NCI-H187 treated with DMSO at 0.1 percent for 48 hours (cell line): ENCODE measurements at regions not wholly inside any gene's neighbourhood (a gene's known extent, or its start where the extent isn't known, plus 50 kb on each side); places are given as distances from the start of the nearest gene placed in this dataset.
"Not testable (repeated sequence)": the region's sequence is repeated elsewhere in the genome, so short reads cannot be mapped to it uniquely, and the experiment has no call there.

Source experiments
- DNase-seq: peaks from one replicate; lab custom pipeline; 2025; lab: John Stamatoyannopoulos, UW

- DNase-seq = no peak
Observed at GRCh38 chr5:68067291-68067690, 148.3 kb upstream of the PIK3R1 start.

DNA sequence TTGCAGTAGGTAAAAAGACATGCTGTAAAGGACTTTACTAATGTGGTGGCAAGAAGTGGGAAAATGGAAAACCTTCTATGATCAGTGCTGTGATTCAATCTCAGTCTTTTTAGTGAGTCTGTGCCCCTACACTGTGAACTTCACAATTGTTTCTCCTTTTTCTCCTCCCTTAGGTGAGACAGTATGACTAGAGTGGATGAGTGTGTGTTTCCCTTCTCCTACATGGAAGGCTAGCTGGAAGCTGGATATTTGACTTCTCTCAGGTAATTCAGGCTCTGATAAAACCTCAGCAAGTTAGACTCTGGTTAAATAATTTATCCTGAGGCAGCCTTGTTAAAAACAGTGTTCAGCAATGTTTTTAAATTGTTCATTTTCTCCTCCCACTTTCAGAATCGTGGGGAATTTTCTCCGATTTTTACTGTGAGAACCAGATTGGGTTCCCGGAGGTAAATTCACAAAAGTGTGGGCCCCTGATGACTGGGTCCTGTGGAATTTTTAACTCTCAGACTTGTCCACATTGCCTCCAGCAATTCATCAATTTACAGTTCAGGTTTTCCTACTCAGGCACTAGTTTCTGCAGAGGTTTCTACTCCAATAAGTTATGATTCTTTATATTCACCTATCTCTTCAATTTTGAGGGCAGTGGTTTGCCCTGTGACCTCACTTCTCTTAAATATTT, 149.1 kb upstream of the PIK3R1 start:
- DNase-seq = no peak

DNA sequence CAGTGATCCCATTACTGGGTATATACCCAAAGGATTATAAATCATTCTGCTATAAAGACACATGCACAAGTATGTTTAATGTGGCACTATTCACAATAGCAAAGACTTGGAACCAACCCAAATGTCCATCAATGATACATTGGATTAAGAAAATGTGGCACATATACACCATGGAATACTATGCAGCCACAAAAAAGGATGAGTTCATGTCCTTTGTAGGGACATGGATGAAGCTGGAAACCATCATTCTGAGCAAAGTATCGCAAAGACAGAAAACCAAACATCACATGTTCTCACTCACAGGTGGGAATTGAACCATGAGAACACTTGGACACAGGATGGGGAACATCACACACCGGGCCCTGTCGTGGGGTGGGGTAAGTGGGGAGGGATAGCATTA, 150.2 kb upstream of the PIK3R1 start:
- not testable (repeated sequence) for DNase-seq

DNA sequence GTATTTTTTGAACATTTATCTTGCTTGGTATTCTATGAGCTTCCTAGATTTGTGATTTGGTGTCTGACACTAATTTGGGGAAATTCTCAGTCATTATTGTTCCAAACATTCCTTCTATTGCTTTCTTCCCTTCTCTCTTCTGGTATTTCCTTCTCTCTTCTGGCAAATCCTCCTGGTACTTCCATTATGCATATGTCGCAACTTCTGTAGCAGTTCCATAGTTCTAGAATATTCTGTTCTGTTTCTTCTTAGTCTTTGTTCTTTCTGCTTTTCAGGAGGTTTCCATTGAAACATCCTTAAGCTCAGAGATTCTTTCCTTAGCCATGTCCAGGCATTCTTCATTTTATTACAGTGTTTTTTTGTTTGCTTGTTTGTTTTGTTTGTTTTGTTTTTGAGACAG, 155.2 kb upstream of the PIK3R1 start:
- no peak for DNase-seq

DNA sequence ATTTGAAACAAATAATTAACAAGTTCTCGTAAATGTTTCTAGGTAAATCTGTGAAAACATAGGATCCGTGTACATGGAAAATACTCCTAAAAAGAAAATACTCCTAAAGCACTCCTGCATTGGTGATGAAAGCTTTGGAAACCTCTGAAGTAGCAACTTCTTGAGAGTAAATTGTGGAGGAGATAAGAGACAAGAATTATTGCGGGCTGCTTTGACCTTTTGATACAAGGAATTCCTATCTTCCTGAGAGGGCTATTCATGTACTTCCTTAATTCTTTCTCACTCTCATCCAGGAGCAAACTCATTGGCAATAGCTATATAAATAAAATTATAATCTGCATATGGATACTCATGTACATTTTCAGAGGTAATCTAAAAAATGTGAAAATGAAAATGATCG, 158.4 kb upstream of the PIK3R1 start:
- no peak for DNase-seq

- DNase-seq = no peak
Observed at GRCh38 chr5:68055686-68056085, 159.9 kb upstream of the PIK3R1 start.

DNA sequence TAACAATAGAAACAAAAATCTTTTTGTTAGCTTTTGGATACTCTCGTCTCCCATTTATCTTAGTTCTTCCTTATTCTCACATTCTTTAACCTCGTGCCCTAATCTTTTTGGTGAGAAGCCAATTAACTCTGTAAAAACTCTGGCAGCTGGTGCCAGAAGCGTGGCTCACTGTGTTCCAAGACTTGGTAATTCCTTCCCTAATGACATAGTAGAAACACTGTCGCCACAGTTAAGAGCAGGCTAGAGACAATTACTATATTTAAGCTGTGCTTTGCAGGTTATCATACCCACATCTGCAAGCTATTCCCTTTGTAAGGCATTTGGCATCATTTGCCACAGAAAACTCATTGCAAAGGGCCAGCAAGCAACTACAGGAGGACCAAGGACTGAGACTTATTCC, 160.9 kb upstream of the PIK3R1 start:
- DNase-seq = no peak

GRCh38 chr5:68053202-68053601, 162.4 kb upstream of the PIK3R1 start:
- DNase-seq = no peak

DNA sequence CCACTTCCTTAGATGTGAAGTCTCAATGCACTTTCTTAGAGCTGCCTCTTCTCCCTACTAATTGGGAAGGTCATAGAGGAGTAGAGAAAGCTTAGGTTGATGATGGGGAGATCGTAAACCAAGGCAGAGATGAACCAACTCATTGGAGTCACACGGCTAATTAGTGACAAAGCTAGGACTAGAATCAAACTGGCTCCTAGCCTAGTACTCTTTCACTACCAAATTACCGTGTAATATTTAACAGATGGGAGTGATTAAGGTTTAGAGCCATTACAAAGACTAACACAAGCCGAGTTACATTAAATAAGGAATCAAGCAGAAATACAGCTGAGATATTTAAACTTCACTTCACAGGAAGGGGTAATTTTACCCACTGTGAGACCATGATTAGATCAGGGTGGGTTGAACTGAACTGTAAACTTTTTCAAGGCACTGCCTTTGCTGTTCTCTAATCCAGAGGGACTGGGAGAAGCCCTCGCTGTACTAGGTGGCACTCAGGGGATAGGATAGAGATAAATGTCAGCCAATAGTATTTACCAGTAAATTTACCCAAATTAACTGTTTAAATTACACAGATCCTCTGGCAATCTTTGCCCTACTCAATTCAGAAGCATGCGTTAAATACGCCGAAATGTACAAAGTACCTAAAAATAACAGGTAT, 166.4 kb upstream of the PIK3R1 start:
- no peak for DNase-seq

- no peak for DNase-seq
Observed at GRCh38 chr5:68048516-68048915, 167.0 kb upstream of the PIK3R1 start.

- DNase-seq = not testable (repeated sequence)
Observed at GRCh38 chr5:68048054-68048453, 167.5 kb upstream of the PIK3R1 start.

GRCh38 chr5:68047035-68047434, 168.5 kb upstream of the PIK3R1 start:
- no peak for DNase-seq

GRCh38 chr5:68046445-68046844, 169.1 kb upstream of the PIK3R1 start:
- DNase-seq = no peak

- no peak for DNase-seq
Observed at GRCh38 chr5:68041293-68041692, 174.3 kb upstream of the PIK3R1 start.

DNA sequence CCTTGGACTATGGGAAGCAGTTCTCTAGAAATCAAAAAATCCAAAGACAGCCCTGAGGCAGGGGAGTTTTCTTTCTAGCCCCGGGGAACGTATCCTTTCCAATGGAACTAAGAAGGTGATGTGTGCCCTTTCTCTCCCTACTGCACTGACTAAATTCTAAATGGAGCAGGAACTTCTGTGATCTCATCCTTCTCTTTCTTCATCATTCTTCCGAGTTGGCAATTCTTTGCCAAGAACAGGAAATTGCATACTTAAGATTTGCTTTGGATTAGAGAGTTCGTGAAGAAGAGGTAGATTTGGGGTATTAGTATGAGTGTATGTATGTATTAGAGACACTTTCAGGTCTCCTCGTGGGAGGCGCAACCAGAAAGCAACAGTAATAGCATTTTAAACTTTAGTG, 178.0 kb upstream of the PIK3R1 start:
- no peak for DNase-seq

GRCh38 chr5:68033961-68034571, 181.5 kb upstream of the PIK3R1 start:
- DNase-seq = no peak

GRCh38 chr5:68033029-68033428, 182.5 kb upstream of the PIK3R1 start:
- no peak for DNase-seq

GRCh38 chr5:68032216-68032762, 183.3 kb upstream of the PIK3R1 start:
- no peak for DNase-seq

DNA sequence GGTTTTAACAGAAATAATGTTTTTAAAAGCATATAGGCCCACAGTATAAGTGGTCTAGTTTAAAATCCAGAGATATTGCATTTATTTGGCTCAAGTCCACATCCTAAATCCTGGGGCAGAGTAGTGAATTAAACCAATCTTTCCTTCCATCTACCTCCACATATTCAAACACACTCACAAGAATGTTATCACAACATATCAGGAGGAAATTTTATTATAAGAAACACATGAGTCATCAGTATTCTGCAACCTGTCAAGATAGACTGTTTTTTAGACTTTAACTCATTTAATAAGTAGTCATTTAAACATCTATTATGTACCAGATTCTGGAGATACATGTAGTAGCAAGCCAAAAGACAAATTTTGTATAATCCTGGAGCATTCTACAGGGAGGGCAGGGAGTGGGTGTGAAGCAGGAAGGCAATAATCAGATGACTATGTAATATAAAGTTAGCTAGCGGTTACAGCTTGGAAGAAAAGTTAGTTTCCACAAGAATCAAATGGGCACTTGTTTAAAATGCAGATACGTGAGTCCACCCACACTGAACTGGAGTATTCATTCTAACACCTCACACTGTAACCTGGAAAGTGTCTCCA, 187.3 kb upstream of the PIK3R1 start:
- DNase-seq = no peak

- DNase-seq = no peak
Observed at GRCh38 chr5:68027519-68027918, 188.0 kb upstream of the PIK3R1 start.

- no peak for DNase-seq
Observed at GRCh38 chr5:68026092-68026885, 189.3 kb upstream of the PIK3R1 start.

GRCh38 chr5:68024426-68024825, 191.1 kb upstream of the PIK3R1 start:
- no peak for DNase-seq
